Kidney (tissue), 13 donors: ENCODE measurements at regions not wholly inside any gene's neighbourhood (a gene's known extent, or its start where the extent isn't known, plus 50 kb on each side); places are given as distances from the start of the nearest gene placed in this dataset.

Experiments used
- DNase-seq, 5 donors: peaks; one replicate each; pipeline ENCODE4 v3.0.0-alpha.2; 2013 to 2020
- FAIRE-seq: peaks from 2 replicates; lab custom pipeline; 2012; peaks lifted over from hg19 to GRCh38; lab: Jason Lieb, UNC
- H3K27ac ChIP-seq, 2 donors: one replicate each; pipeline ENCODE4 v1.7.0; 2013; ENCODE audit warnings: low read depth in 2 of 2, low read length in 2 of 2, inconsistent platforms in 1 of 2
- H3K27me3 ChIP-seq: one replicate; pipeline ENCODE4 v1.7.1; 2013; ENCODE audit warnings: low read length, inconsistent platforms; ENCODE audit not compliant: control insufficient read depth, insufficient read depth
- H3K36me3 ChIP-seq, 3 donors: one replicate each; pipeline versions ENCODE4 v1.7.0 to v1.7.1; 2013; ENCODE audit warnings: low read length in 3 of 3, control low read depth in 1 of 3, inconsistent platforms in 1 of 3; ENCODE audit not compliant: insufficient read depth in 3 of 3, control insufficient read depth in 2 of 3
- H3K4me1 ChIP-seq, 3 donors: one replicate each; pipeline versions ENCODE4 v1.7.0 to v1.7.1; 2013; ENCODE audit warnings: low read length in 3 of 3, inconsistent platforms in 1 of 3, low read depth in 1 of 3; ENCODE audit not compliant: control insufficient read depth in 2 of 3, insufficient read depth in 2 of 3
- H3K4me3 ChIP-seq, 3 donors: one replicate each; pipeline versions ENCODE4 v1.7.0 to v1.8.1; 2013; ENCODE audit warnings: low read length in 3 of 3, control low read depth in 1 of 3, inconsistent platforms in 1 of 3
- H3K9ac ChIP-seq, 3 donors: one replicate each; pipeline versions ENCODE4 v1.7.0 to v1.7.1; 2013; ENCODE audit warnings: low read length in 3 of 3, control low read depth in 1 of 3, inconsistent platforms in 1 of 3
- H3K9me3 ChIP-seq, 3 donors: one replicate each; pipeline versions ENCODE4 v1.7.0 to v1.7.1; 2013; ENCODE audit warnings: low read length in 3 of 3, control low read depth in 1 of 3, inconsistent platforms in 1 of 3; ENCODE audit not compliant: control insufficient read depth in 2 of 3, insufficient read depth in 1 of 3
- intact Hi-C: fragments of 100-400 bp; cut with DNase I; formaldehyde crosslinking; loops from one replicate; pipeline ENCODE4 v1.11.1; 2022
- TF ChIP-seq, protein P1 (sequence below): IDR thresholded peaks from 3 replicates; pipeline ENCODE4 v1.5.1; 2012; ENCODE audit warnings: mild to moderate bottlenecking, moderate library complexity, borderline replicate concordance; ENCODE audit not compliant: insufficient read depth; ENCODE audit errors: extremely low read depth
- donor health status: control.
- donor health status: control.
- donor health status: control.
- donor health status: control.
- donor health status: control.
- donor health status: DM: yes; HTN: yes; CAD: no.
- donor health status: Normal renal cell carcinoma (clear cell type).

- Histone ChIP-seq H3K9ac (no peak overlapping the region), H3K27ac (no peak overlapping the region), H3K4me3 (no peak overlapping the region), H3K27me3 (no peaks in the 10 kb centered on the region), H3K36me3 (no peaks in the 10 kb centered on the region), H3K9me3 (no peaks in the 10 kb centered on the region), H3K4me1 (peaks cover 0 to 2% (median 0%) of the 10 kb centered on the region in 3 donors)
- DNase-seq = no peak
- no peak for FAIRE-seq
- TF ChIP-seq, protein P1, sequence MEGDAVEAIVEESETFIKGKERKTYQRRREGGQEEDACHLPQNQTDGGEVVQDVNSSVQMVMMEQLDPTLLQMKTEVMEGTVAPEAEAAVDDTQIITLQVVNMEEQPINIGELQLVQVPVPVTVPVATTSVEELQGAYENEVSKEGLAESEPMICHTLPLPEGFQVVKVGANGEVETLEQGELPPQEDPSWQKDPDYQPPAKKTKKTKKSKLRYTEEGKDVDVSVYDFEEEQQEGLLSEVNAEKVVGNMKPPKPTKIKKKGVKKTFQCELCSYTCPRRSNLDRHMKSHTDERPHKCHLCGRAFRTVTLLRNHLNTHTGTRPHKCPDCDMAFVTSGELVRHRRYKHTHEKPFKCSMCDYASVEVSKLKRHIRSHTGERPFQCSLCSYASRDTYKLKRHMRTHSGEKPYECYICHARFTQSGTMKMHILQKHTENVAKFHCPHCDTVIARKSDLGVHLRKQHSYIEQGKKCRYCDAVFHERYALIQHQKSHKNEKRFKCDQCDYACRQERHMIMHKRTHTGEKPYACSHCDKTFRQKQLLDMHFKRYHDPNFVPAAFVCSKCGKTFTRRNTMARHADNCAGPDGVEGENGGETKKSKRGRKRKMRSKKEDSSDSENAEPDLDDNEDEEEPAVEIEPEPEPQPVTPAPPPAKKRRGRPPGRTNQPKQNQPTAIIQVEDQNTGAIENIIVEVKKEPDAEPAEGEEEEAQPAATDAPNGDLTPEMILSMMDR = no peak
- intact Hi-C loops = no loop called here
Measured at GRCh38 chr6:155646443-155646842, 190.8 kb upstream of the NOX3 start.

DNA sequence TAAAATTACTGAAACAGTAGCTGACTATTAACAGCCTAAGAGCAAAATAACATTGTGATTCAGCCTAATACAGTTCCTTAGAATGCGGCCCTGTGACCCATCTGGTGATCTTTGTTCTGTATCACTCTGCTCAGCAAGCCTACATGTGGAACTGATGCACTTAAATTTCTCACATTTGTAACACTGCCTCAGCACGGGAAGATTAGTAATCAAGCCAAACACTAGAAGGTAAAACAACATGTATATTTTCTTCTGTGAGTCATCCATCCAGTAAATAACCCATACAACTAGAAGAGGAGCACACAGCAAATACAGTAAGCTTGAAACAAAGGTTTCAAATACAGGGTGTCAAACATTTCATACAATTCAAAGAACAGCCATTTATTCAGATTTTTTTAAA, 189.7 kb upstream of the NOX3 start:
- Histone ChIP-seq H3K27ac (no peak overlapping the region), H3K27me3 (no peaks in the 10 kb centered on the region), H3K4me3 (no peak overlapping the region), H3K36me3 (no peaks in the 10 kb centered on the region), H3K9ac (no peak overlapping the region), H3K9me3 (no peaks in the 10 kb centered on the region), H3K4me1 (peaks cover 0 to 2% (median 0%) of the 10 kb centered on the region in 3 donors)
- intact Hi-C loops = no loop called here
- DNase-seq (no peak), FAIRE-seq (no peak)
- TF ChIP-seq, protein P1 = no peak

GRCh38 chr6:155641603-155642002, 186.0 kb upstream of the NOX3 start:
- no peak for FAIRE-seq
- intact Hi-C loops = no loop called here

DNA sequence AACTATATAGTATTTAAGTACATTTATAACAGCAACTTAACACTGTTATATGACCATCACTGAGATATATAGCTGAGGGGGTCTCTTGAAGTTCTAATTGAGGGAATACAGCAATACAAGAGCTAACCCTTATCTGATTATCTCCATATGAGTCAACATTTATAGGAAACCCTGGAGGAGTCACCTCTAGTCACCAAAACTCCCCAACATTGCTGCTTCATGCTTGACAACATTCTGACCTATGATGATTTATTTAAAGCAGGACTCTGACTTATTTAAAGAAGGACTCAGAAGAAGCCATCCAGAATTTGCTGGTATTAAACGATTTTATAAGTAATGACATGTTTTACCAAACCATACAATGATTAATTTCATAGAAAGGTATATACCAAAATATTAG, 182.6 kb upstream of the NOX3 start:
- TF ChIP-seq, protein P1 = no peak
- intact Hi-C loops = no loop called here
- no peak for FAIRE-seq

More at GRCh38 chr6:155641603-155642002, 186.0 kb upstream of the NOX3 start:
- H3K9me3 ChIP-seq = no peaks in the 10 kb centered on the region
- no peak for DNase-seq
- no peak overlapping the region for H3K27ac ChIP-seq
- no peaks in the 10 kb centered on the region for H3K36me3 ChIP-seq
- H3K4me3 ChIP-seq = no peak overlapping the region
- H3K4me1 ChIP-seq = no peaks in the 10 kb centered on the region
- TF ChIP-seq, protein P1 = no peak
- H3K27me3 ChIP-seq = no peaks in the 10 kb centered on the region
- H3K9ac ChIP-seq = no peak overlapping the region

More for the DNA sequence above, 182.6 kb upstream of the NOX3 start:
- H3K4me1 ChIP-seq = no peaks in the 10 kb centered on the region
- H3K36me3 ChIP-seq = no peaks in the 10 kb centered on the region
- DNase-seq = no peak
- H3K9ac ChIP-seq = no peak overlapping the region
- H3K27me3 ChIP-seq = no peaks in the 10 kb centered on the region
- no peaks in the 10 kb centered on the region for H3K9me3 ChIP-seq
- H3K27ac ChIP-seq = no peak overlapping the region
- H3K4me3 ChIP-seq = no peak overlapping the region
